Stomach (tissue), 8 donors: ENCODE measurements at regions not wholly inside any gene's neighbourhood (a gene's known extent, or its start where the extent isn't known, plus 50 kb on each side); places are given as distances from the start of the nearest gene placed in this dataset.

ENCODE experiments used
- DNase-seq, 2 donors: peaks; one replicate each; pipeline versions ENCODE4 v3.0.0 to v3.0.0-alpha.2; 2013 to 2019
- H3K27ac ChIP-seq, 5 donors: fragments of 200-600 bp in 4 of 5; sonication (generic) in 4 of 5; one replicate each; pipeline ENCODE4 v1.5.1; 2013 to 2019; ENCODE audit warnings: mild to moderate bottlenecking in 1 of 5, moderate library complexity in 1 of 5
- H3K27me3 ChIP-seq, 3 donors: fragments of 200-600 bp; sonication (generic); one replicate each; pipeline ENCODE4 v1.5.1; 2017 to 2019; ENCODE audit warnings: mixed run types in 1 of 3
- H3K36me3 ChIP-seq, 4 donors: fragments of 200-600 bp; sonication (generic); 1 replicate in 3 of 4; 2 replicates in 1 of 4; pipeline ENCODE4 v1.5.1; 2016 to 2019
- H3K4me1 ChIP-seq, 4 donors: fragments of 200-600 bp; sonication (generic); one replicate each; pipeline ENCODE4 v1.5.1; 2016 to 2019
- H3K4me3 ChIP-seq, 4 donors: fragments of 200-600 bp; sonication (generic) in 3 of 4; one replicate each; pipeline ENCODE4 v1.5.1; 2016 to 2019; ENCODE audit warnings: mild to moderate bottlenecking in 1 of 4
- H3K9me3 ChIP-seq, 4 donors: fragments of 200-600 bp; sonication (generic); one replicate each; pipeline ENCODE4 v1.5.1; 2016 to 2019
- CTCF ChIP-seq, 7 experiments: fragments of 450-650 bp in 4 of 7; fragments of 200-600 bp in 3 of 7; sonication (generic) in 3 of 7; IDR thresholded peaks; one replicate each; pipeline ENCODE4 v1.5.1; 2016 to 2019; ENCODE audit warnings: antibody characterized with exemption in 7 of 7, control low read depth in 2 of 7, mild to moderate bottlenecking in 1 of 7
- EP300 ChIP-seq: sonication (generic); formaldehyde crosslinking; IDR thresholded peaks from one replicate; pipeline ENCODE4 v1.6.1; 2017; ENCODE audit warnings: antibody characterized with exemption
- POLR2A ChIP-seq, 4 donors: fragments of 450-650 bp; IDR thresholded peaks; one replicate each; pipeline ENCODE4 v1.6.1; 2016; ENCODE audit warnings: antibody characterized with exemption in 4 of 4, control low read depth in 2 of 4, mild to moderate bottlenecking in 1 of 4, moderate library complexity in 1 of 4
- POLR2AphosphoS5 ChIP-seq, 3 donors: sonication (generic); formaldehyde crosslinking; IDR thresholded peaks; one replicate each; pipeline ENCODE4 v1.6.1; 2016; ENCODE audit warnings: antibody characterized with exemption in 3 of 3
- WGBS, 5 donors: extraction: QIAGEN DNeasy Blood & Tissue Kit in 3 of 5; methylation state at CpG; one replicate each; pipeline versions ENCODE4 v1.1.5 to v1.1.7; 2013 to 2018; 5-methylcytosine and 5-hydroxymethylcytosine counted together
- intact Hi-C: fragments of 100-400 bp; cut with DNase I; formaldehyde crosslinking; loops from one replicate; pipeline ENCODE4 v1.15.1; 2023; ENCODE audit warnings: low total_unique reads
- donor health status: healthy with polysubstance abuse.
- donor health status: Bipolar disorder and iron deficiency.
- donor health status: healthy.

- Histone ChIP-seq H3K27ac (no peak overlapping the region), H3K27me3 (no peaks in the 10 kb centered on the region), H3K4me1 (no peaks in the 10 kb centered on the region), H3K9me3 (no peaks in the 10 kb centered on the region), H3K36me3 (no peaks in the 10 kb centered on the region), H3K4me3 (no peak overlapping the region)
- WGBS, 5 donors = 22 to 34% (median 27%) methylated on average over 4 of the region's 4 CpGs
- DNase-seq = peak; percentile 31 to 77
- intact Hi-C loops = no loop called here
- TF ChIP-seq CTCF (IDR thresholded peaks at IDR 0.05) (peak in 3 of 7 experiments; percentile 5 to 32 (median 28)), POLR2AphosphoS5 (IDR thresholded peaks at IDR 0.05) (no peak)
Measured at GRCh38 chr7:110442381-110442837, 648.5 kb upstream of the LRRN3 start.

- TF ChIP-seq POLR2AphosphoS5 (IDR thresholded peaks at IDR 0.05) (no peak), POLR2A (IDR thresholded peaks at IDR 0.05) (no peak), CTCF (IDR thresholded peaks at IDR 0.05) (no peak), EP300 (no peak)
- WGBS, 5 donors = 93 to 97% (median 94%) methylated on average over 6 of the region's 6 CpGs
- Histone ChIP-seq H3K27me3 (no peaks in the 10 kb centered on the region), H3K4me3 (no peak overlapping the region), H3K9me3 (no peaks in the 10 kb centered on the region), H3K4me1 (no peaks in the 10 kb centered on the region), H3K27ac (no peak overlapping the region), H3K36me3 (no peaks in the 10 kb centered on the region)
- DNase-seq = no peak
- intact Hi-C loops = no loop called here
Measured at GRCh38 chr7:110446658-110447057, 644.3 kb upstream of the LRRN3 start.

GRCh38 chr7:110448918-110449317 lies 642.0 kb upstream of the LRRN3 start:
- DNase-seq = no peak
- no peaks in the 10 kb centered on the region for H3K27me3 ChIP-seq
- TF ChIP-seq CTCF (IDR thresholded peaks at IDR 0.05) (no peak), POLR2A (IDR thresholded peaks at IDR 0.05) (no peak), EP300 (no peak), POLR2AphosphoS5 (IDR thresholded peaks at IDR 0.05) (no peak)
- no peak overlapping the region for H3K27ac ChIP-seq
- H3K36me3 ChIP-seq = no peaks in the 10 kb centered on the region
- H3K9me3 ChIP-seq = no peaks in the 10 kb centered on the region
- H3K4me1 ChIP-seq = no peaks in the 10 kb centered on the region
- H3K4me3 ChIP-seq = no peak overlapping the region
- intact Hi-C loops = no loop called here

- TF ChIP-seq CTCF (IDR thresholded peaks at IDR 0.05) = no peak
- TF ChIP-seq POLR2AphosphoS5 (IDR thresholded peaks at IDR 0.05) = no peak
- no peak for TF ChIP-seq EP300
- TF ChIP-seq POLR2A (IDR thresholded peaks at IDR 0.05) = no peak
- DNase-seq = no peak
- Histone ChIP-seq H3K9me3 (no peaks in the 10 kb centered on the region), H3K36me3 (no peaks in the 10 kb centered on the region), H3K4me1 (no peaks in the 10 kb centered on the region), H3K27me3 (no peaks in the 10 kb centered on the region), H3K27ac (no peak overlapping the region), H3K4me3 (no peak overlapping the region)
- intact Hi-C loops = no loop called here
- WGBS, 5 donors = 79 to 89% (median 86%) methylated on average over 3 of the region's 3 CpGs
Measured at GRCh38 chr7:110454713-110455112, 636.2 kb upstream of the LRRN3 start.
